B cell (primary cell): ENCODE measurements at regions not wholly inside any gene's neighbourhood (a gene's known extent, or its start where the extent isn't known, plus 50 kb on each side); places are given as distances from the start of the nearest gene placed in this dataset.

Experiments used
- ATAC-seq: fragments of 200-7000 bp; cut with Tn5 transposase; one replicate; pipeline ENCODE4 v1.10.0; 2021; ENCODE audit warnings: low read depth, mild to moderate bottlenecking, moderate number of reproducible peaks, moderate library complexity
- CTCF ChIA-PET: fragments of 350-600 bp; sonication (Branson Sonifier 250); formaldehyde crosslinking; loops from one replicate; lab custom pipeline; 2021; ENCODE audit warnings: antibody characterized with exemption, inconsistent platforms; lab: Charles Lee
- POLR2A ChIA-PET: fragments of 350-600 bp; sonication (Branson Sonifier 250); formaldehyde crosslinking; loops from one replicate; lab custom pipeline; 2021; ENCODE audit warnings: antibody characterized with exemption; lab: Charles Lee
- DNase-seq: peaks from one replicate; pipeline ENCODE4 v3.0.0; 2013
- H2AFZ ChIP-seq: 2 replicates; pipeline ENCODE4 v1.6.1; 2012; ENCODE audit warnings: mild to moderate bottlenecking, low read depth, low read length; ENCODE audit not compliant: insufficient read depth, poor library complexity, severe bottlenecking
- H3K27ac ChIP-seq, 2 donors: 1 replicate in 1 of 2; 2 replicates in 1 of 2; pipeline ENCODE4 v1.5.1; 2012 to 2013; ENCODE audit warnings: low read length in 2 of 2, mild to moderate bottlenecking in 2 of 2, moderate library complexity in 1 of 2
- H3K27me3 ChIP-seq, 4 experiments: fragments of 200-600 bp in 1 of 4; sonication (generic) in 1 of 4; replicated peaks in 1 of 4; 1 replicate in 2 of 4; 2 replicates in 2 of 4; pipeline versions ENCODE4 v1.6.1 to v1.7.0; 2013 to 2016; ENCODE audit warnings: low read length in 3 of 4, mild to moderate bottlenecking in 2 of 4, mixed read lengths in 1 of 4, moderate library complexity in 1 of 4; ENCODE audit not compliant: insufficient read depth in 4 of 4, control insufficient read depth in 3 of 4; ENCODE audit errors: control extremely low read depth in 1 of 4
- H3K36me3 ChIP-seq, 2 experiments: replicated peaks in 1 of 2; 1 replicate in 1 of 2; 2 replicates in 1 of 2; pipeline versions ENCODE4 v1.6.1 to v1.7.1; 2013; ENCODE audit warnings: low read length in 1 of 2; ENCODE audit not compliant: insufficient read depth in 2 of 2, control insufficient read depth in 1 of 2; ENCODE audit errors: control extremely low read depth in 1 of 2, extremely low read depth in 1 of 2
- H3K4me1 ChIP-seq, 2 donors: fragments of 200-600 bp in 1 of 2; sonication (generic) in 1 of 2; 1 replicate in 1 of 2; 2 replicates in 1 of 2; pipeline versions ENCODE4 v1.5.1 to v1.6.1; 2013 to 2017; ENCODE audit warnings: low read length in 2 of 2; ENCODE audit not compliant: control insufficient read depth in 2 of 2, insufficient read depth in 2 of 2
- H3K4me2 ChIP-seq: replicated peaks from 2 replicates; pipeline ENCODE3; 2012; ENCODE audit warnings: mild to moderate bottlenecking, low read depth, low read length; ENCODE audit not compliant: poor library complexity, severe bottlenecking
- H3K4me3 ChIP-seq, 5 experiments: fragments of 200-600 bp in 1 of 5; sonication (generic) in 1 of 5; 1 replicate in 3 of 5; 2 replicates in 2 of 5; pipeline versions ENCODE4 v1.5.1 to v1.7.0; 2011 to 2016; ENCODE audit warnings: low read length in 4 of 5, mild to moderate bottlenecking in 4 of 5, low read depth in 2 of 5, control low read depth in 1 of 5, moderate library complexity in 1 of 5; ENCODE audit not compliant: insufficient read depth in 1 of 5; ENCODE audit errors: control extremely low read depth in 1 of 5, extremely low read depth in 1 of 5
- H3K79me2 ChIP-seq: fragments of 200-600 bp; sonication (generic); one replicate; pipeline ENCODE4 v1.6.0; 2016; ENCODE audit warnings: low read length; ENCODE audit not compliant: control insufficient read depth, insufficient read depth
- H3K9ac ChIP-seq: fragments of 200-600 bp; sonication (generic); 2 replicates; pipeline ENCODE4 v1.6.1; 2017; ENCODE audit warnings: mild to moderate bottlenecking, low read length, moderate library complexity
- H3K9me3 ChIP-seq, 3 donors: one replicate each; pipeline versions ENCODE4 v1.6.1 to v1.7.1; 2013; ENCODE audit warnings: low read length in 2 of 3; ENCODE audit not compliant: control insufficient read depth in 2 of 3, insufficient read depth in 1 of 3; ENCODE audit errors: control extremely low read depth in 1 of 3
- H4K20me1 ChIP-seq: 2 replicates; pipeline ENCODE4 v1.6.0; 2012; ENCODE audit warnings: mild to moderate bottlenecking, low read length; ENCODE audit not compliant: insufficient read depth, control insufficient read depth, poor library complexity, severe bottlenecking
- H3K27ac Mint-ChIP-seq: one replicate; pipeline ENCODE4 v1.8.0; 2021; ENCODE audit warnings: mixed read lengths
- H3K27me3 Mint-ChIP-seq: one replicate; pipeline ENCODE4 v1.8.0; 2021; ENCODE audit warnings: mixed read lengths
- H3K4me1 Mint-ChIP-seq: one replicate; pipeline ENCODE4 v1.8.0; 2021; ENCODE audit warnings: mixed read lengths
- H3K4me3 Mint-ChIP-seq: one replicate; pipeline ENCODE4 v1.8.0; 2021; ENCODE audit warnings: mixed read lengths
- H3K9me3 Mint-ChIP-seq: one replicate; pipeline ENCODE4 v1.8.0; 2022; ENCODE audit warnings: mixed read lengths; ENCODE audit not compliant: insufficient read depth
- EZH2 ChIP-seq: IDR thresholded peaks from 2 replicates; pipeline ENCODE4 v1.6.1; 2012; ENCODE audit warnings: borderline replicate concordance, low read depth, mild to moderate bottlenecking, moderate library complexity, low read length; ENCODE audit not compliant: insufficient read depth, poor library complexity, severe bottlenecking
- WGBS: methylation state at CpG from one replicate; pipeline ENCODE4 v1.1.5; 2013; ENCODE audit warnings: missing lambda C conversion rate; ENCODE audit not compliant: insufficient coverage; 5-methylcytosine and 5-hydroxymethylcytosine counted together
- intact Hi-C: fragments of 100-400 bp; cut with micrococcal nuclease; formaldehyde crosslinking; loops from one replicate; pipeline ENCODE4 v1.10.0; 2022
- TF ChIP-seq, protein P1 (sequence below): fragments of 200-600 bp; IDR thresholded peaks from one replicate; pipeline ENCODE4 v1.8.0; 2022; ENCODE audit warnings: antibody characterized with exemption, mild to moderate bottlenecking

DNA sequence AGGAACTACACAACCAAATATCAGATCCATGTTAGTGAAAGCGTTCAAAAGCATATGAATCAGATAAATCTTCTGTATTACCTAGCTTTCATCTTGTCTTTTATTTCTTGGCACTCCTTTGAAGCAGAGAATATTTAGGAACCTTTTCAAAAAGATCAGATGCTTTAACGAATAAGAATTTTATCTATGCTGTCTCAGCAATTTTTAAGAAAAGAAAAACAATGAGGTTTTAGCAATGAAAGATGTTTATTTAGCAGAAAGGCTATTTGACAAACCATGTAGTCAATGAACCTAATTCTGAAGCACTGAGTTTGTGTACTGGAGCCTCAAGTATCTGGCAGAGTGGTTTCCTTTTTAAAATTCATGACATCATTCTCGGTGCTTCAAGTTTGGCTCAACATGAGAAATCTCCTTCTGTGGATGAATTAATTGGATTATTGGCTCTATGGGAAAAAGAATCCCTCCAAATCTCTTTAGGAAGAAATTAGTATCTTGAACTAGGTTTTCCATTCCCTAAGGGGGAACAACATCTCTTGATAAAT lies 534.7 kb downstream of the CAAP1 start:
- Histone ChIP-seq H3K9me3 (peaks cover 0 to 3% (median 0%) of the 10 kb centered on the region in 3 donors), H2AFZ (no peak overlapping the region), H3K4me1 (no peaks in the 10 kb centered on the region), H3K27ac (no peak overlapping the region), H3K4me2 (no peak overlapping the region), H3K9ac (no peak overlapping the region), H3K36me3 (no peaks in the 10 kb centered on the region), H3K4me3 (no peak overlapping the region), H3K79me2 (no peaks in the 10 kb centered on the region), H4K20me1 (no peaks in the 10 kb centered on the region), H3K27me3 (no peaks in the 10 kb centered on the region)
- H3K4me3 Mint-ChIP-seq = no peak overlapping the region
- ChIA-PET CTCF (no interaction called here), POLR2A (no interaction called here)
- H3K4me1 Mint-ChIP-seq = no peaks in the 10 kb centered on the region
- no peak overlapping the region for H3K27ac Mint-ChIP-seq
- ATAC-seq = no peak
- peaks cover 2% of the 10 kb centered on the region for H3K9me3 Mint-ChIP-seq
- no peak for DNase-seq
- TF ChIP-seq, protein P1, sequence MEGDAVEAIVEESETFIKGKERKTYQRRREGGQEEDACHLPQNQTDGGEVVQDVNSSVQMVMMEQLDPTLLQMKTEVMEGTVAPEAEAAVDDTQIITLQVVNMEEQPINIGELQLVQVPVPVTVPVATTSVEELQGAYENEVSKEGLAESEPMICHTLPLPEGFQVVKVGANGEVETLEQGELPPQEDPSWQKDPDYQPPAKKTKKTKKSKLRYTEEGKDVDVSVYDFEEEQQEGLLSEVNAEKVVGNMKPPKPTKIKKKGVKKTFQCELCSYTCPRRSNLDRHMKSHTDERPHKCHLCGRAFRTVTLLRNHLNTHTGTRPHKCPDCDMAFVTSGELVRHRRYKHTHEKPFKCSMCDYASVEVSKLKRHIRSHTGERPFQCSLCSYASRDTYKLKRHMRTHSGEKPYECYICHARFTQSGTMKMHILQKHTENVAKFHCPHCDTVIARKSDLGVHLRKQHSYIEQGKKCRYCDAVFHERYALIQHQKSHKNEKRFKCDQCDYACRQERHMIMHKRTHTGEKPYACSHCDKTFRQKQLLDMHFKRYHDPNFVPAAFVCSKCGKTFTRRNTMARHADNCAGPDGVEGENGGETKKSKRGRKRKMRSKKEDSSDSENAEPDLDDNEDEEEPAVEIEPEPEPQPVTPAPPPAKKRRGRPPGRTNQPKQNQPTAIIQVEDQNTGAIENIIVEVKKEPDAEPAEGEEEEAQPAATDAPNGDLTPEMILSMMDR = no peak
- TF ChIP-seq EZH2 = no peak
- no peaks in the 10 kb centered on the region for H3K27me3 Mint-ChIP-seq
- intact Hi-C loops = no loop called here
- no CpG with 5 or more reads among the region's 3 CpGs for WGBS

DNA sequence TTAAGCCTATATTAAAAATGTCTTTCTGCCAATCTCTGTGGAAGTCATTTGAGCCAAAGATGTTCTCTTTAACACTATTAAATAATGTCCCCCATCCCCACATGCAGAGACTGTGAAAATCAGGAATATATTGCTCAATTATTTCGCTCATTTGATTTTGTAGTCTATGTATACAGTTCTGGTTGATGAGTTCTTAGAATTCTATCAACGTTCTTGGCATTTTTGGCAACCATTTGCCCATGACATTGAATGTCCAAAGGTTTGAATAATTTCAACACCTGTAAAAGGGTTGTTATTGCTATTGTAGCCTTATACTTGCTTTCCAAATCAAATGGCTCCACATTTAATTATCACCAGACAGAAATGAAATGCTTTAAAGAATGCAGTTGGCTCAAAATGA lies 536.1 kb downstream of the CAAP1 start:
- no peaks in the 10 kb centered on the region for H3K4me1 ChIP-seq
- TF ChIP-seq EZH2 = no peak
- TF ChIP-seq, protein P1 = no peak
- Mint-ChIP-seq H3K9me3 (peaks cover 6% of the 10 kb centered on the region), H3K27me3 (no peaks in the 10 kb centered on the region), H3K4me1 (no peaks in the 10 kb centered on the region), H3K4me3 (no peak overlapping the region), H3K27ac (no peak overlapping the region)
- no peaks in the 10 kb centered on the region for H4K20me1 ChIP-seq
- H3K4me3 ChIP-seq = no peak overlapping the region
- DNase-seq (no peak), ATAC-seq (no peak)
- intact Hi-C loops = no loop called here
- no CpG with 5 or more reads among the region's 2 CpGs for WGBS
- no peaks in the 10 kb centered on the region for H3K36me3 ChIP-seq
- ChIA-PET POLR2A (no interaction called here), CTCF (no interaction called here)
- no peaks in the 10 kb centered on the region for H3K27me3 ChIP-seq
- peaks cover 0 to 3% (median 0%) of the 10 kb centered on the region in 3 donors for H3K9me3 ChIP-seq
- H3K9ac ChIP-seq = no peak overlapping the region
- no peak overlapping the region for H3K4me2 ChIP-seq
- no peak overlapping the region for H3K27ac ChIP-seq
- H3K79me2 ChIP-seq = no peaks in the 10 kb centered on the region
- H2AFZ ChIP-seq = no peak overlapping the region
